ENCODE measurements at regions not wholly inside any gene's neighbourhood (a gene's known extent, or its start where the extent isn't known, plus 50 kb on each side); places are given as distances from the start of the nearest gene placed in this dataset.
A peak's percentile ranks its signal among the peaks of the same experiment; 100 is the strongest.

DNA sequence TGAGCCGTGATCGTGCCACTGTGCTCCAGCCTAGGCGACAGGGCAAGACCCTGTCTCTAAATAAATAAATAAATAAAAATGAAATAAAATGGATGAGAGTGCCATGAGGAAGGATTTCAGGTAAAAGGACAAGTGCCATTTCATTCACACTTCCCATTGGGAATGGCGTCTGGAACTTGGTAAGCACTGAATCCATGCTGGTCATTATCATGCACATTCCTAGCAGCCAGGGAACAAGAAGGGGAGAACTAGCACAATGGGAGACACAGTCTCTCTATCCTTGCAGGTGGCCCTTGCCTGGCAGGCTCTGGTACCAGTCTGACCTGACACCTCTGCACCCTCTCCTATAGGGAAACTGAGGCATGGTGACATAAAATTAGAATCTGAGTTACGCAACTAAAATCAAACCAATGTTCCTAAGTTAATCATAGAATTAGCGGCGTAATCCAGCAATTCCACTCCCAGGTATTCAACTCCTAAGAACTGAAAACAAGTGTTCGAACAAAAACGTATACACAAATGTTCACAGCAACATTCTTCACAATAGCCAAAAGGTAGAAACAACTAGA lies 70.8 kb upstream of the MFGE8 start:
- Histone ChIP-seq H3K36me3 (ENCODE audit: control insufficient read depth, insufficient read depth, low read length) (no peaks in the 10 kb centered on the region), H3K4me3 (ENCODE audit: low read length) (no peak overlapping the region), H3K27me3 (ENCODE audit: control insufficient read depth, insufficient read depth, low read length) (no peaks in the 10 kb centered on the region), H3K9me3 (ENCODE audit: control insufficient read depth, low read depth, low read length) (no peaks in the 10 kb centered on the region), H3K4me1 (ENCODE audit: control insufficient read depth, insufficient read depth, low read length) (peaks cover 6% of the 10 kb centered on the region), H3K27ac (ENCODE audit: low read length) (no peak overlapping the region)
- DNase-seq, result no peak
- 100% methylated on average over 4 of the region's 9 CpGs for WGBS (ENCODE audit: insufficient coverage, low lambda C conversion rate)

DNA sequence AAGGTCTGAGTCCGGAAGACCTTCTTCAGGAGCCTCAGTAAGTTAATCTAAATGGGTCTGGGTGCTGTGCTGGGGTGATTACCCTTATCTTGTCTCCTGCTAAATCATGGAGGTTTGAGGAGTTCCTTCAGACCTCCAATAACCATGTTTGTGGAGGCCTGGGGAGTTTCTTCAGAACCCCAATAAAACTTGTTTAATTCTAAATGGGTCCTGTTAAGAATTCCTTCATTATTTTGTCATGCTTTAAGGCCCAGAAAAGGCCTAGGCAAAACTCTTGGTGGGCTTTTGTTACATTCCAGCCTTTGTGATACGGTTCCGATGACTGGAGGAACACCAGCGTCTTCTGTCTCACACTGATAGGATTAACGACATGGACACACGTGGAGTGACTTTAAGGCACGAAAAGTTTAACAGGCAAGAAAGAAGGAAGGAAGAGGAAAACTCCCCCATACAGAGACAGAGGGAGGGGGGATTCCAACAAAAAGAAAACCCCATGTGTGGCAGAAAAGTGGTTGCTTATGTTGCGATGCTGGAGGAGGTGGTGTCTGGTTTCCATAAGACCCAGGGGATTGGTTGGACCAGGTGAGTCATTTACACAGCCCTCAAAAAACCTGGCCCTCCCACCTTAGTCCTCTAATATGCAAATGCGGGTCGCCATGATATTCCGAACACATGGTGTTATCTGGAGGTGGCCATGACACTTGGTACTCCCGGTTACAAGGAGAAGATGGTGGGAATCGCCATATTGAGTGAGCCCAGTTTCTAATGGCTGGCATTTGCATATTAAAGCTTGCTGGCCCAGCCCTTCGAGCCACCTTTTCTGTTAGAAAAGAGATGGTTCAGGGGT lies 72.6 kb upstream of the MFGE8 start:
- H3K36me3 ChIP-seq (ENCODE audit: control insufficient read depth, insufficient read depth, low read length), result no peaks in the 10 kb centered on the region
- peaks cover 6% of the 10 kb centered on the region for H3K4me1 ChIP-seq (ENCODE audit: control insufficient read depth, insufficient read depth, low read length)
- H3K9me3 ChIP-seq (ENCODE audit: control insufficient read depth, low read depth, low read length), result no peaks in the 10 kb centered on the region
- H3K27ac ChIP-seq (ENCODE audit: low read length), result no peak overlapping the region
- no peak for DNase-seq
- no peaks in the 10 kb centered on the region for H3K27me3 ChIP-seq (ENCODE audit: control insufficient read depth, insufficient read depth, low read length)
- H3K4me3 ChIP-seq (ENCODE audit: low read length), result no peak overlapping the region
- WGBS (ENCODE audit: insufficient coverage, low lambda C conversion rate), result 0% methylated on average over 1 of the region's 14 CpGs

DNA sequence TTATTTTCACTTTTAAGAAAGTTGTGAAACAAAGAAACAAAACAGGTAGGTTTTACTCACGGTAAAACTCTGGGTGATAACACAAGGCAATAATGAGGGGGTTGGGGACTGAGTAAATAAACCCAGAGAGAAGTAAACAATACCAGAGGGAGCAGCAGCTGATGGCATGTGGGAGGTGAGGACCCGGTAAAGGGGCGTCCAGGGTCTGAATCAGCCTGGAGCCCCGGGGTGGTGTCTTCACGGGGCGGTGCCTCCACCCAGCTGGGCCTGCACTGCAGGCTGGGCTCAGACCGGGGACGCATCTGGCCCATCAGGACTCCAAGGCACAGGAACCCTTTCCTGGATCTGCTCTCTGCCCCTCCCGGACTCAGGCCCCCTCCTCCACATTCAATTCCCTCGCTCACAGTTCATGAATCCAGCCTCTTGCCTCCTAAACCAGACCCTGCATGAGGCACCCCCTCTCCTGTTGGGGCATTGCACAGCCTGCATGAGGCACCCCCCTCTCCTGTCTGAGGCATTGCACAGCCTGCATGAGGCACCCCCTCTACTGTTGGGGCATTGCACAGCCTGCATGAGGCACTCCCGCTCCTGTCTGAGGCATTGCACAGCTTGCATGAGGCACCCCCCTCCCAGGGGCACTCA lies 73.9 kb upstream of the MFGE8 start:
- Histone ChIP-seq H3K27ac (ENCODE audit: low read length) (no peak overlapping the region), H3K9me3 (ENCODE audit: control insufficient read depth, low read depth, low read length) (no peaks in the 10 kb centered on the region), H3K4me3 (ENCODE audit: low read length) (no peak overlapping the region), H3K36me3 (ENCODE audit: control insufficient read depth, insufficient read depth, low read length) (no peaks in the 10 kb centered on the region), H3K4me1 (ENCODE audit: control insufficient read depth, insufficient read depth, low read length) (peaks cover 4% of the 10 kb centered on the region), H3K27me3 (ENCODE audit: control insufficient read depth, insufficient read depth, low read length) (no peaks in the 10 kb centered on the region)
- 50% methylated on average over 1 of the region's 11 CpGs for WGBS (ENCODE audit: insufficient coverage, low lambda C conversion rate)
- DNase-seq, result peak in 1 of 2 donors; percentile 28

DNA sequence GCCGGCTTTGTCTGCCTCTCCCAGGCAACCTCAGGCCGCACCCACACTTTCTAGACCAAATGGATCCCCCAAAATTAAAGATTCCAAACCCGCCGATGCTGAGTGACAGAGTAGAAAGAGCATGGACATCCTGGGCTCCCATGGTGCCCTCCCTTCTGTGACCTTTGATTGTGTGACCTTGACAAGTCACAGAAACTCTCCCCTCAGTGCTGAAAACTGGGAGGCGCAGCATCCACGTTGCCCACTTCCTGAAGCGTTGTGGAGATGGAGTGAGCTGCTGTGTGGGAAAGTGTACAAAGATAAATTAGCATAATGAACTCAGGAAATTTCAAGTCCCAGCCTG lies 74.4 kb upstream of the MFGE8 start:
- peaks cover 4% of the 10 kb centered on the region for H3K4me1 ChIP-seq (ENCODE audit: control insufficient read depth, insufficient read depth, low read length)
- no peaks in the 10 kb centered on the region for H3K36me3 ChIP-seq (ENCODE audit: control insufficient read depth, insufficient read depth, low read length)
- no peaks in the 10 kb centered on the region for H3K27me3 ChIP-seq (ENCODE audit: control insufficient read depth, insufficient read depth, low read length)
- no peak for DNase-seq
- H3K4me3 ChIP-seq (ENCODE audit: low read length), result no peak overlapping the region
- H3K9me3 ChIP-seq (ENCODE audit: control insufficient read depth, low read depth, low read length), result no peaks in the 10 kb centered on the region
- no CpG with 5 or more reads among the region's 7 CpGs for WGBS (ENCODE audit: insufficient coverage, low lambda C conversion rate)
- no peak overlapping the region for H3K27ac ChIP-seq (ENCODE audit: low read length)

DNA sequence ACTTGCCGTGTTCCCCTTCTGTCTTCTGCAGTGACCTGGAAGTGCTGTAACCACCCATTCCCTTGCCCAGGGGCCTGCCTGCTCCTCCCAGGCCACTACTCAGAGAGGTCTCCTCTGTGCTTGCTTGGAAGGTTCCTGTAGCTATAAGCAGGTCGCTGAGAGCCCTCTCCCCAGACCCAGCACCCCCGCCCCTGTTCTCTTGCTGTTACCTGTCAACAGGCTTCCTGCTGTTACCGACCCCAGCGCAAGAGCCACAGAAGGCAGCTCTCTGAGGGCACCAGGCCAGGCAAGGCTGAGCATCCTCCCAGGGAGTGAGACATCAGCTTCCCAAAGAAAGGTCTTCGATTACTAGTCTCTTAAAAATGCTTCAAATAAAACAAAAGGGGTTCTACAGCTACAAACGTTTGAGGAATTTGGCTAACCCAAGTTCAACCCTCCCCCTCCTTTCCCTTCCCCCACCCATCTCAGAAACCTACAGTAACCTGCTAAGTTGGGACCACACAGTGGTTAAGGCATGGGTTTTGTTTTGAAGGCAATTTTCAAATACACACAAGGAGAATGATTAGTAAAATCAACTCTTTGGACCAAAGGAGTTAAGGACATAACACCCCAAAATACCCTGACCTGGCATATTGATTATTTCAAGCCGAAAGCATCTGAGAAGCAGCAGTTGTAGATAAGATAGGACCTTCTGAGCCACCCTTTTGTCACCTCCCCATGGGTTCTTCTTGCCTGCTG lies 74.9 kb upstream of the MFGE8 start:
- Histone ChIP-seq H3K4me3 (ENCODE audit: low read length) (no peak overlapping the region), H3K4me1 (ENCODE audit: control insufficient read depth, insufficient read depth, low read length) (peaks cover 4% of the 10 kb centered on the region), H3K9me3 (ENCODE audit: control insufficient read depth, low read depth, low read length) (no peaks in the 10 kb centered on the region), H3K36me3 (ENCODE audit: control insufficient read depth, insufficient read depth, low read length) (no peaks in the 10 kb centered on the region), H3K27me3 (ENCODE audit: control insufficient read depth, insufficient read depth, low read length) (no peaks in the 10 kb centered on the region), H3K27ac (ENCODE audit: low read length) (no peak overlapping the region)
- DNase-seq, result no peak
- WGBS (ENCODE audit: insufficient coverage, low lambda C conversion rate), result 100% methylated on average over 1 of the region's 8 CpGs

DNA sequence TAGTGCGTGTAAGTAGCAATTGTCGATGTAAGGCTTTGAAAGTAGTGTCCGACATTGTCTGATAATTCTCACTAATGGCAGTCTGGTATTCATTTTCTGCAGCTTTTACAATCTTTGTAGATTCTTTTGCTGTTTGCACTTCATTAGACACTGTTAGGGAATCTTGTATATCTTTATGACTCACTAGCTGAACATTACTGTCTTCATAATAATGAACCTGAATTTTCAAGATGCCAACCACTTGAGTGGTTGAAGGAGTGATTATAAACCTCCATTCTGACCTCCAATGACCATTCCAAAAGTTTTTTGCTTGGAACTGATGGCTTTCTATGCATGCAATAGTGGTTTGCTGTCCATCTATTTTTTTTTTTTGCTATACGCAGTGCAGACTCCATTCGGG lies 76.4 kb upstream of the MFGE8 start:
- no peaks in the 10 kb centered on the region for H3K27me3 ChIP-seq (ENCODE audit: control insufficient read depth, insufficient read depth, low read length)
- WGBS (ENCODE audit: insufficient coverage, low lambda C conversion rate), result 100% methylated on average over 1 of the region's 5 CpGs
- H3K4me3 ChIP-seq (ENCODE audit: low read length), result no peak overlapping the region
- DNase-seq, result no peak
- H3K9me3 ChIP-seq (ENCODE audit: control insufficient read depth, low read depth, low read length), result no peaks in the 10 kb centered on the region
- no peaks in the 10 kb centered on the region for H3K36me3 ChIP-seq (ENCODE audit: control insufficient read depth, insufficient read depth, low read length)
- H3K27ac ChIP-seq (ENCODE audit: low read length), result no peak overlapping the region
- H3K4me1 ChIP-seq (ENCODE audit: control insufficient read depth, insufficient read depth, low read length), result peaks cover 4% of the 10 kb centered on the region

DNA sequence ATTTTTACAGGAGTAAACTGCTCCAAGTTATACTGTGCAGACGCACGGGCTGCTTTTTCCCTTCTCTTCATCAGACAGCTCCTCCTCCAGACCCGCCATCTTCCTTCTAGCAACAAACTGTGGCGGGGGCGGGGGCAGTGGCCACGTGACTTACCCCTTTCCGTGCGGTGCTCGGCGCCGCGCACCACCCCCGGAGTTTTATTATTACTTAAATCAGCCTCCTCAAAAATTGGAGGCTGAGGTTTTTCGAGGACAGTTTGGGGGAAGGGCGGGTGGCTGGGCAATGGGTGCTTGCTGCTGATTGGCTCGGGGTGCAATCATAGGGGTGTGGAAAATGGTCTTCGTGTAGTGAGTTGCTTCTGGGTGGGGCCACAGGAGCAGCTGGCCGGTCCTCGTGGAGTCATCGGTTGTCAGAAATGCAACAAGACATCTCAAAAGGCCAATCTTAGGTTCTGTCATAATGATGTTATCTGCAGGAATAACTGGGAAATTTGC lies 77.1 kb upstream of the MFGE8 start:
- Histone ChIP-seq H3K9me3 (ENCODE audit: control insufficient read depth, low read depth, low read length) (no peaks in the 10 kb centered on the region), H3K27me3 (ENCODE audit: control insufficient read depth, insufficient read depth, low read length) (no peaks in the 10 kb centered on the region), H3K4me3 (ENCODE audit: low read length) (no peak overlapping the region), H3K4me1 (ENCODE audit: control insufficient read depth, insufficient read depth, low read length) (peaks cover 7% of the 10 kb centered on the region), H3K27ac (ENCODE audit: low read length) (no peak overlapping the region), H3K36me3 (ENCODE audit: control insufficient read depth, insufficient read depth, low read length) (no peaks in the 10 kb centered on the region)
- no CpG with 5 or more reads among the region's 20 CpGs for WGBS (ENCODE audit: insufficient coverage, low lambda C conversion rate)
- no peak for DNase-seq

DNA sequence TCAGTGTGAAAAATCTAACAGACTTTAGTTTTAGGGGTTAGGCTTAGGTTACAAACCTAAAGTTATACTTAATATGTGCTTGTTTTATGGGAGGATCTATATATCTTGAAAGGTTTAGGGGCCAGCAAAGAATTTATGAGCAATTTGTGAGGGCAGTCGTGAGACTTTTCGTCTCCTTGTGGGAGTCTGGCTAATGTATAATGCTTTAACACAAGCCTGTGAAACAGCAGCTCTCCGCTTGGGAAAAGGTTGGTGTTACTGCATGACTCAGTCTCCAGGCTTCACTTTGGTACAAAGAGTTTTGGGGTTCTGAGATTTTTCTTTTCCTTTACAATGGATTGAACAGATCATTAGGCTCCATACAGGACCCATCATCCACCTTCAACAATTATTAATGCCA lies 79.0 kb upstream of the MFGE8 start:
- no CpG with 5 or more reads among the region's 3 CpGs for WGBS (ENCODE audit: insufficient coverage, low lambda C conversion rate)
- Histone ChIP-seq H3K4me3 (ENCODE audit: low read length) (no peak overlapping the region), H3K27ac (ENCODE audit: low read length) (no peak overlapping the region), H3K4me1 (ENCODE audit: control insufficient read depth, insufficient read depth, low read length) (peaks cover 5% of the 10 kb centered on the region), H3K9me3 (ENCODE audit: control insufficient read depth, low read depth, low read length) (no peaks in the 10 kb centered on the region), H3K27me3 (ENCODE audit: control insufficient read depth, insufficient read depth, low read length) (no peaks in the 10 kb centered on the region), H3K36me3 (ENCODE audit: control insufficient read depth, insufficient read depth, low read length) (no peaks in the 10 kb centered on the region)
- no peak for DNase-seq

DNA sequence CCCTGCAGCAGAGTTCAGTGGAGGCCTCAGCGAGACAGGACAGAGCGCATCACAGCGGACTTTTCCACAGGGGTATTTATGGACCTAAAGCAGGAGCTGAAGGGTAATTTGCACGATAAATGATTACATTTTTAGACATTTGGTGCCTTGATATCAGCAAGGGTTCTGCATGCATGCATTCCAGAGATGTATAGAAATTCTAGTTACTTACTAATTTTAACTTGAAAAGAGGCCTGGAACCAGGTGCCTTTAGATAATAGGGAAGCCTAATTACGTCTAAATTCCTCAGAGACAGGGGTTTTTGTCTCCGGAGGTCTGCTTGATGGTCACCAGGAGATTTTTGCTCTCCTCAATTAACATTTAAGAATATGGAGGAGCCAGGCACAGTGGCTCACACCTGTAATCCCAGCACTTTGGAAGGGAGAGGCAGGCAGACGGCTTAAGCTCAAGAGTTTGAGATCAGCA lies 79.8 kb upstream of the MFGE8 start:
- no peaks in the 10 kb centered on the region for H3K9me3 ChIP-seq (ENCODE audit: control insufficient read depth, low read depth, low read length)
- H3K36me3 ChIP-seq (ENCODE audit: control insufficient read depth, insufficient read depth, low read length), result no peaks in the 10 kb centered on the region
- DNase-seq, result no peak
- no peak overlapping the region for H3K27ac ChIP-seq (ENCODE audit: low read length)
- peaks cover 5% of the 10 kb centered on the region for H3K4me1 ChIP-seq (ENCODE audit: control insufficient read depth, insufficient read depth, low read length)
- no peaks in the 10 kb centered on the region for H3K27me3 ChIP-seq (ENCODE audit: control insufficient read depth, insufficient read depth, low read length)
- H3K4me3 ChIP-seq (ENCODE audit: low read length), result no peak overlapping the region
- no CpG with 5 or more reads among the region's 7 CpGs for WGBS (ENCODE audit: insufficient coverage, low lambda C conversion rate)

DNA sequence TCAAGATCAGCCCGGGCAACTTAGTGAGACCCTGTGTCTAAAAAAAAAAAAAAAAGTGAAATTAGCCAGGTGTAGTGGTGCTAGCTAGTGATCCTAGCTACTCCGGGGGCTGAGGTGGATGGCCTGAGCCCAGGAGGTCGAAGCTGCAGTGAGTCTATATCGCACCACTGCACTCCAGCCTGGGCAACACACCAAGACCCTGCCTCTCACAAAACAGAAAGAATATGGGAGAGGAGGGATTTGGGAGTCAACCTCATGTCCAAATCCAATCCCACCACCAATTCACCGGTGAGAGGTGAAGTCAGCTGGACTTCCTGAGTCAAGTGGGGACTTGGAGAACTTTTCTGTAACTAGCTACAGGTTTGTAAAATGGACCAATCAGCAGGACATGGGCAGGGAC lies 80.5 kb upstream of the MFGE8 start:
- no CpG with 5 or more reads among the region's 5 CpGs for WGBS (ENCODE audit: insufficient coverage, low lambda C conversion rate)
- no peaks in the 10 kb centered on the region for H3K36me3 ChIP-seq (ENCODE audit: control insufficient read depth, insufficient read depth, low read length)
- H3K9me3 ChIP-seq (ENCODE audit: control insufficient read depth, low read depth, low read length), result no peaks in the 10 kb centered on the region
- no peak overlapping the region for H3K4me3 ChIP-seq (ENCODE audit: low read length)
- H3K27ac ChIP-seq (ENCODE audit: low read length), result no peak overlapping the region
- H3K4me1 ChIP-seq (ENCODE audit: control insufficient read depth, insufficient read depth, low read length), result peaks cover 5% of the 10 kb centered on the region
- no peaks in the 10 kb centered on the region for H3K27me3 ChIP-seq (ENCODE audit: control insufficient read depth, insufficient read depth, low read length)
- no peak for DNase-seq
